ENCODE measurements at regions not wholly inside any gene's neighbourhood (a gene's known extent, or its start where the extent isn't known, plus 50 kb on each side); places are given as distances from the start of the nearest gene placed in this dataset.

- TF ChIP-seq POLR2A (IDR thresholded peaks at IDR 0.05; ENCODE audit: control extremely low read depth in 1 of 2, low read depth in 2 of 2, low read length in 2 of 2) (no peak), EP300 (IDR thresholded peaks at IDR 0.05; ENCODE audit: borderline replicate concordance in 1 of 2, low read depth in 2 of 2, low read length in 2 of 2) (no peak), JUN (IDR thresholded peaks at IDR 0.05; ENCODE audit: low read depth, low read length) (no peak), CTCF (IDR thresholded peaks at IDR 0.05; ENCODE audit: control extremely low read depth in 1 of 3, insufficient read depth in 1 of 3, low read depth in 1 of 3, low read length in 3 of 3) (no peak), YY1 (IDR thresholded peaks at IDR 0.05; ENCODE audit: low read depth, low read length) (no peak), SIN3A (conservative IDR thresholded peaks at IDR 0.05 in 1 of 2, IDR thresholded peaks at IDR 0.05 in 1 of 2; ENCODE audit: low read depth in 1 of 2, low read length in 2 of 2) (no peak)
These were observed 82.7 kb upstream of the TCF12 start for GRCh38 chr15:56835718-56836171.
